ENCODE measurements at regions not wholly inside any gene's neighbourhood (a gene's known extent, or its start where the extent isn't known, plus 50 kb on each side); places are given as distances from the start of the nearest gene placed in this dataset.
A peak's percentile ranks its signal among the peaks of the same experiment; 100 is the strongest.

DNA sequence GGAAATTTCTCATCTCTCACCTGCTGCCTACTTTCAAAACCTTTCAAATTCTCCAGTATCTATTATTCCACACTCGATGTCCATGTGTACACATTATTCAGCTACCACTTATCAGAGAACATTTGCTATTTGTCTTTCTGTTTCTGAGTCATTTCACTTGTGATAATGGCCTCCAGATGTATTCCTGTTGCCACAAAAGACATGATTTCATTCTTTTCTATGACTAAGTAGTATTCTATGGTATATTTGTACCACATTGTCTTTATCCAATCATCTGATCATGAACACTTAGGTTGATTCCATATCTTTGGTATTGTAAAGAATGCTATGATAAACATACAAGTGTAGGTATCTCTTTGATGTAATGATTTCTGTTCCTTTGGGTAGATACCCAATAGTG is 310.1 kb upstream of the SPOCK3 start:
- Mint-ChIP-seq H3K4me3 (no peak overlapping the region), H3K27me3 (no peaks in the 10 kb centered on the region), H3K9me3 (peaks cover 5% of the 10 kb centered on the region), H3K36me3 (no peaks in the 10 kb centered on the region), H3K27ac (no peak overlapping the region), H3K4me1 (no peaks in the 10 kb centered on the region)
- ATAC-seq (ENCODE audit: low read depth) (no peak), DNase-seq (no peak)
- POLR2A ChIA-PET, result no interaction called here

DNA sequence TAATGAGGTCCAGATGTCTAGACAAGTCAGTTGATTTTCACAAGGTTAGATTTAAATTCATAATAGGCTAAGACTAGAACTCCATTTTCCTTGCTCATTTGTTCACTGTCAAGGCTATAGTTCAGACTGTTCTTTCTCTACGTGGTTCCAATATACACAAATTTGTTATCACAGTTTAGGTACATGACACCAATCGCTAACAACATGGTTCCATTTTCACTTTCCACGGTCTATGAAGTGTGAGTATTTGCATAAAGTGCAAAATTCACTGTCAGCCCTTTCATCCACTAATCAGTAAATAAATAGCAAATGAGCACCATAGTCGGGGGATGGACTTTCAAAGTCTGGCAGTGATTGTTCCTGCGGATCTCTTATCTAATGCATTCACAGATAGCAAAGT is 315.7 kb upstream of the SPOCK3 start:
- H3K36me3 Mint-ChIP-seq, result no peaks in the 10 kb centered on the region
- POLR2A ChIA-PET, result no interaction called here
- H3K27ac Mint-ChIP-seq, result no peak overlapping the region
- H3K4me3 Mint-ChIP-seq, result no peak overlapping the region
- ATAC-seq (ENCODE audit: low read depth) (no peak), DNase-seq (no peak)
- no peaks in the 10 kb centered on the region for H3K4me1 Mint-ChIP-seq
- peaks cover 4% of the 10 kb centered on the region for H3K9me3 Mint-ChIP-seq
- H3K27me3 Mint-ChIP-seq, result no peaks in the 10 kb centered on the region

DNA sequence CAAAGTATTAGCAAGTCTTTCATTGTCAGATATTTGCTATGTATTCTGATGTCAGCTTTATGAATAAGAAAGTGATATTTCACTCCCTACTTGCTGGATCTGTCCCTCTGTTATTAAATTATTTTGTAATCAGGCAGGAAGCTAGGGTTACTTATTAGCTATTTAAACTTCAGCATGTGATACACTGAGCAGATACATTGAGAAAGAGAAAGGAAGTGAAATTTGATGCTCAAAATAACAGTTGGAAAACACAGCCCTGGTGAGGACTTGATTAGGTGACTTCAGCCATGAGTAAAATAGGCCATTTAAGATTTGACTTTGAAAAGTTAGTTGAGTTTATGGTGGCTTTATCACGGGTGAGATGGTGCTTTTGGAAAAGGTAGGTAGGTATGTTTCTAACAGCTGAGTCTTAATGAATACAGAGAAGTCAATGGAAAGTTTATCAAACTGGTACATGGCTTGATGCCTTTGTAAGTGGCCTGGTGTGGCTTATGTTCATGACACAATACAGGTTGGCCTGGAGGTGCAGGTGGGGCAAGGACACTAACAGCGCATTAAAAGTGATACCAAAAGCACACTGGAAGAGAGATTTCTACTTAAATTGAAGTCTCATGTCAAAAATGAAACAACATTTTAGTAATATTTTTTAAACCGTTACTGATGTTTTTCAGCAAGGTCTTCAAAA is 321.2 kb upstream of the SPOCK3 start:
- no peaks in the 10 kb centered on the region for H3K27me3 Mint-ChIP-seq
- peaks cover 9% of the 10 kb centered on the region for H3K9me3 Mint-ChIP-seq
- POLR2A ChIA-PET, result no interaction called here
- no peaks in the 10 kb centered on the region for H3K4me1 Mint-ChIP-seq
- no peaks in the 10 kb centered on the region for H3K36me3 Mint-ChIP-seq
- ATAC-seq (ENCODE audit: low read depth) (no peak), DNase-seq (no peak)
- H3K4me3 Mint-ChIP-seq, result no peak overlapping the region
- no peak overlapping the region for H3K27ac Mint-ChIP-seq

DNA sequence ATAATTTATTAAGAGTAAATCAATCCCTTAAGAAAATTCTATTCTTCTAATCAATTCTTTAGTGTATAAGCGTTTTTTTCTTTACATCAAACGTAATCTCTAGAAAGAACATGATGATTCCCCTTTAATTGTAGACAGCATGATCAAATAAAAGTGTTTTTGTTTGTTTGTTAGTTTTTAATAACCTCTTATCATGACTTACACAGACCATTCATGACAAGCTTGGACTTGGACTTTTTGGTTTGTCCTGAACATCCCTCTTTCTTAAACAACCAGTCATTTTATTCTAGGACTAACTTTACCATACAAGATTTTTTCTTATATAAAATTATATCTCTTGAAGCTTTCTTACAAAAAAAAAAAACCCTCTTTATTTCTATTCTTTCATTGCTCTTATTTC is 344.6 kb upstream of the SPOCK3 start:
- ATAC-seq (ENCODE audit: low read depth), result no peak
- Mint-ChIP-seq H3K36me3 (no peaks in the 10 kb centered on the region), H3K9me3 (peaks cover 2% of the 10 kb centered on the region), H3K27me3 (no peaks in the 10 kb centered on the region), H3K27ac (no peak overlapping the region), H3K4me1 (no peaks in the 10 kb centered on the region), H3K4me3 (no peak overlapping the region)
- DNase-seq, result no peak
- POLR2A ChIA-PET, result no interaction called here

DNA sequence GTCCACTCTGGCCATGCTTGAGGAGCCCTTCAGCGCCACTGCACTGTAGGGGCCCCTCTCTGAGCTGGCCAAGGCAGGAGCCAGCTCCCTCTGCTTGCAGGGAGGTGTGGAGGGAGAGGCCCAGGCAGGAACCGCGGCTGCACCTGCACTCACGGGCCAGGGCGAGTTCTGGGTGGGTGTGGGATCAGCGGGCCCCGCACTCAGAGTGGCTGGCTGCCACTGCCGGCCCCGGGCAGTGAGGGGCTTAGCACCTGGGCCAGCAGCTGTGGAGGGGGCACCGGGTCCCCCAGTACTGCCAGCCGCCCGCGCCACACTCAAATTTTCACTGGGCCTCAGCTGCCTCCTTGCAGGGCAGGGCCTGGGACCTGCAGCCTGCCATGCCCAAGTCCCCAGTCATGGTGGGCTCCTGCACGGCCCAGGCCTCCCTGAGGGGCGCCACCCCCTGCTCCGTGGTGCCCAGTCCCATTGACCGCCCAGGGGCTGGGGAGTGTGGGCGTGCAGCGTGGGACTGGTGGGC is 347.2 kb upstream of the SPOCK3 start:
- POLR2A ChIA-PET, result no interaction called here
- H3K36me3 Mint-ChIP-seq, result no peaks in the 10 kb centered on the region
- no peak for ATAC-seq (ENCODE audit: low read depth)
- H3K4me1 Mint-ChIP-seq, result no peaks in the 10 kb centered on the region
- DNase-seq, result no peak
- H3K9me3 Mint-ChIP-seq, result peaks cover 4% of the 10 kb centered on the region
- H3K27ac Mint-ChIP-seq, result no peak overlapping the region
- no peaks in the 10 kb centered on the region for H3K27me3 Mint-ChIP-seq
- no peak overlapping the region for H3K4me3 Mint-ChIP-seq

- Mint-ChIP-seq H3K4me1 (no peaks in the 10 kb centered on the region), H3K27ac (no peak overlapping the region), H3K36me3 (no peaks in the 10 kb centered on the region), H3K9me3 (peaks cover 3% of the 10 kb centered on the region), H3K27me3 (no peaks in the 10 kb centered on the region), H3K4me3 (no peak overlapping the region)
- POLR2A ChIA-PET, result no interaction called here
- no peak for DNase-seq
- ATAC-seq (ENCODE audit: low read depth), result no peak
Observed at GRCh38 chr4:167587361-167587760, 353.1 kb upstream of the SPOCK3 start.

- no peaks in the 10 kb centered on the region for H3K36me3 Mint-ChIP-seq
- no peaks in the 10 kb centered on the region for H3K27me3 Mint-ChIP-seq
- no peaks in the 10 kb centered on the region for H3K4me1 Mint-ChIP-seq
- POLR2A ChIA-PET, result no interaction called here
- H3K4me3 Mint-ChIP-seq, result no peak overlapping the region
- DNase-seq (no peak), ATAC-seq (ENCODE audit: low read depth) (no peak)
- no peak overlapping the region for H3K27ac Mint-ChIP-seq
- H3K9me3 Mint-ChIP-seq, result no peaks in the 10 kb centered on the region
Observed at GRCh38 chr4:167595898-167596297, 361.6 kb upstream of the SPOCK3 start.

- DNase-seq (no peak), ATAC-seq (ENCODE audit: low read depth) (no peak)
- POLR2A ChIA-PET, result no interaction called here
- Mint-ChIP-seq H3K36me3 (no peaks in the 10 kb centered on the region), H3K27ac (no peak overlapping the region), H3K9me3 (no peaks in the 10 kb centered on the region), H3K4me3 (no peak overlapping the region), H3K4me1 (no peaks in the 10 kb centered on the region), H3K27me3 (no peaks in the 10 kb centered on the region)
Observed at GRCh38 chr4:167602157-167602556, 367.9 kb upstream of the SPOCK3 start.

- no peak overlapping the region for H3K4me3 Mint-ChIP-seq
- no peaks in the 10 kb centered on the region for H3K27me3 Mint-ChIP-seq
- H3K9me3 Mint-ChIP-seq, result no peaks in the 10 kb centered on the region
- POLR2A ChIA-PET, result no interaction called here
- H3K27ac Mint-ChIP-seq, result no peak overlapping the region
- ATAC-seq (ENCODE audit: low read depth) (no peak), DNase-seq (no peak)
- no peaks in the 10 kb centered on the region for H3K36me3 Mint-ChIP-seq
- no peaks in the 10 kb centered on the region for H3K4me1 Mint-ChIP-seq
Observed at GRCh38 chr4:167606551-167606950, 372.3 kb upstream of the SPOCK3 start.

DNA sequence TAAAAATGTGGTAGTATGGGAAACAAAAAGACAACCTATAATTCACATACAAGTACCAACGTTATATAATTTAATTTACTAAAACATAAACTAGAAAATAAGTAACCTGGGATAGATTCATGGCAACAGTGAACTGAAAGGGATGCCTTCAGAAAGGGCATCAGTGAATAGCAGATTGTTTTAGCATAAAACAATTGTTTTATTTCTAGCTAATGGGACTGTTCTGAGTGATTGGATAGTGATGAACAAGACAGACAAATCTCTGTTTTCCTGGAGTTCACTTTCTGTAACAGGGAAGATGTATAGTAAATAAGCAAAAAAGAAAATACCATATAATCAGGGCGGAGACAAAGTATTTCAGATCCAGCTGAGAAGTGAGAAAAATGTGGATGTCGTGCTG is 379.1 kb upstream of the SPOCK3 start:
- no peaks in the 10 kb centered on the region for H3K4me1 Mint-ChIP-seq
- peaks cover 2% of the 10 kb centered on the region for H3K27me3 Mint-ChIP-seq
- H3K9me3 Mint-ChIP-seq, result no peaks in the 10 kb centered on the region
- DNase-seq (no peak), ATAC-seq (ENCODE audit: low read depth) (no peak)
- no peak overlapping the region for H3K27ac Mint-ChIP-seq
- H3K36me3 Mint-ChIP-seq, result no peaks in the 10 kb centered on the region
- POLR2A ChIA-PET, result no interaction called here
- no peak overlapping the region for H3K4me3 Mint-ChIP-seq

GRCh38 chr4:167614866-167615265 is 380.6 kb upstream of the SPOCK3 start:
- POLR2A ChIA-PET, result no interaction called here
- H3K4me1 Mint-ChIP-seq, result no peaks in the 10 kb centered on the region
- H3K27ac Mint-ChIP-seq, result no peak overlapping the region
- H3K27me3 Mint-ChIP-seq, result peaks cover 2% of the 10 kb centered on the region
- ATAC-seq (ENCODE audit: low read depth) (no peak), DNase-seq (no peak)
- no peaks in the 10 kb centered on the region for H3K9me3 Mint-ChIP-seq
- H3K4me3 Mint-ChIP-seq, result no peak overlapping the region
- H3K36me3 Mint-ChIP-seq, result no peaks in the 10 kb centered on the region

GRCh38 chr4:167616476-167616875 is 382.2 kb upstream of the SPOCK3 start:
- Mint-ChIP-seq H3K27me3 (peaks cover 2% of the 10 kb centered on the region), H3K9me3 (no peaks in the 10 kb centered on the region), H3K4me3 (no peak overlapping the region), H3K36me3 (no peaks in the 10 kb centered on the region), H3K4me1 (no peaks in the 10 kb centered on the region), H3K27ac (no peak overlapping the region)
- ATAC-seq (ENCODE audit: low read depth) (no peak), DNase-seq (no peak)
- POLR2A ChIA-PET, result no interaction called here

DNA sequence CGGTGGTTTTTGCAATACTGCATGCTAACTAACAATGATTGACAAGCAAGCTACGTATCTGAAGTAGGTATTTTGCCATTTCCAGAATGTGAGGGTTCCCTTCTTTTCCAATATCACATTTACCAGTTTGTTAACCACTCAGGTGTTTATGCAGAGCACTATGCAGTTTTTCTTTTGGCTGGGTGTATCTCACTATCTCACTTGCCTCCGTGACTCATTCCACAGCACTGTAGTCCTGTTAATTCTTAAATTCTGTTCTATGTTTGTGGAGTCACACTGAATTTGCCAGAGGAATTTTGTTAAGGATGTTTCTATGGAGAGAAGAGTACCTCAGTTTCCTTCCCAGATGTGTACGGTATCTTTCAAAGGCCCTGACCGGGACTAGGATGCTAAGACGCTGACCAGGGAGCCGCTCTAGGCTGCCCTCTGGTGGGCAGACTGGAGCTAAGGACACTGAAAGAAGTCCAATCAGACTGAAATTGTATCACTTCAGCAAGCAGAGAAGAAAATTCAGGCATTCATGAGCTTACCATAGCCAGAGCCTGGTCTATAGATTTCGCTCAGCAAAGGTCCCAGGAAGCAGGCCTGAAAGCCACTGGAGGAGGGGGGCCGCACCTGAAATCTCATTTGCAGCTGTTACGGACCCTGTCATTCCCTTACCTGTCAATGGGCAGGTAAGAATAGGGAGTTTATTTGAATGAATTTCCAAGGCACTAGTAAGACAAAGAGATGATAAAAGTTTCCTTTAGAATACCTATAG is 388.4 kb upstream of the SPOCK3 start:
- no peak overlapping the region for H3K27ac Mint-ChIP-seq
- no peaks in the 10 kb centered on the region for H3K36me3 Mint-ChIP-seq
- POLR2A ChIA-PET, result no interaction called here
- no peaks in the 10 kb centered on the region for H3K27me3 Mint-ChIP-seq
- DNase-seq, result peak; percentile 43
- no peak overlapping the region for H3K4me3 Mint-ChIP-seq
- no peak for ATAC-seq (ENCODE audit: low read depth)
- no peaks in the 10 kb centered on the region for H3K9me3 Mint-ChIP-seq
- H3K4me1 Mint-ChIP-seq, result no peaks in the 10 kb centered on the region

DNA sequence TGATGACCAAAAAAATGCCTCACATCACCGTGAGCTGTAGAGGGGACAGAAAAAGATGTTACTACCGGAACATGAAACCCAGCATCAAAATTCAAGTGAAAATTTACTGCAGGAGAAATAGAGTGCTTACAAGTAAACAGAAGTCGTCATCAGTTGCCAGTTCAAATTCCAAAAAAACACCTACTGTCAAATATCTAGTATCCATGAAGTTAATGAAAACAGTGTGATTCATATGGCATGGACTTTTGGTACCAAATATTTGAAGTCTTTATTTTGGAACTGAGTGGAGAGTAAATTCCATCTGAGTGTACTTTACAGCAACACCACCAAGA is 388.9 kb upstream of the SPOCK3 start:
- Mint-ChIP-seq H3K4me3 (no peak overlapping the region), H3K9me3 (no peaks in the 10 kb centered on the region), H3K4me1 (no peaks in the 10 kb centered on the region), H3K27me3 (no peaks in the 10 kb centered on the region), H3K27ac (no peak overlapping the region), H3K36me3 (no peaks in the 10 kb centered on the region)
- ATAC-seq (ENCODE audit: low read depth), result no peak
- POLR2A ChIA-PET, result no interaction called here
- no peak for DNase-seq
